ENCODE measurements at regions not wholly inside any gene's neighbourhood (a gene's known extent, or its start where the extent isn't known, plus 50 kb on each side); places are given as distances from the start of the nearest gene placed in this dataset.

GRCh38 chr12:42792265-42792664, 202.7 kb upstream of the PRICKLE1 start:
- TF ChIP-seq EZH2 (IDR thresholded peaks at IDR 0.05; ENCODE audit: low read length, unreplicated experiment) (no peak), CTCF (conservative IDR thresholded peaks at IDR 0.05; ENCODE audit: low read depth, low read length) (no peak), EZH2phosphoT487 (IDR thresholded peaks at IDR 0.05; ENCODE audit: borderline replicate concordance, low read length) (no peak)

Data from PC-3 (cell line).